ENCODE measurements at regions not wholly inside any gene's neighbourhood (a gene's known extent, or its start where the extent isn't known, plus 50 kb on each side); places are given as distances from the start of the nearest gene placed in this dataset.

DNA sequence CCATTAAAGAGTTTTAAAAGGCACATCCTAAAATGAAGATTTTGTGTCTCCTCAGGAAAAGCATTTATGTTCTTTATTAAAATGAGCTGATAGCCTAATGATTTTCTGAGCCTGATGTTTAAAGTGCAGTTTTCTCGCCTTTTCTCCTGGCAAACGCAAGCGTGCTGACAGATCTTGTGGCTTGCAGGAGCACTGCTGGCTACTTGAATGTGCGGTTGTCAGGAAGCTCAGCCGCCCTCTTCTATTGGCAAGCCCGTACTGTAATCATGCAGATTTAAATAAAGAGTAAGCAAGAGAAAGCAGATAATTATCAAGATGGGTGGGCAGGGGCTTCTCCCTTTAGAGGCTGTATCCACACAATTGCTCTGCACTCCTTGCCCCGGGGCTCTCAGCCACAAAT lies 139.5 kb upstream of the SPHKAP start:
- DNase-seq (ENCODE audit: low read depth in 6 of 9, low spot score in 9 of 9), result no peak
- Histone ChIP-seq H3K27me3 (ENCODE audit: control insufficient read depth in 2 of 2, insufficient read depth in 1 of 2, low read length in 1 of 2) (no peaks in the 10 kb centered on the region), H3K4me1 (ENCODE audit: control insufficient read depth in 2 of 2, insufficient read depth in 2 of 2, low read length in 2 of 2) (no peaks in the 10 kb centered on the region), H3K27ac (ENCODE audit: low read depth in 1 of 2, low read length in 1 of 2) (no peak overlapping the region), H3K36me3 (ENCODE audit: control insufficient read depth in 2 of 2, insufficient read depth in 2 of 2, low read length in 1 of 2) (no peaks in the 10 kb centered on the region), H3K9me3 (ENCODE audit: control insufficient read depth in 2 of 2, insufficient read depth in 1 of 2, low read length in 1 of 2) (peaks cover 0 to 2% of the 10 kb centered on the region in 2 donors), H3K4me3 (ENCODE audit: low read length in 2 of 2) (no peak overlapping the region)
- WGBS, result 95% methylated on average over 7 of the region's 7 CpGs

DNA sequence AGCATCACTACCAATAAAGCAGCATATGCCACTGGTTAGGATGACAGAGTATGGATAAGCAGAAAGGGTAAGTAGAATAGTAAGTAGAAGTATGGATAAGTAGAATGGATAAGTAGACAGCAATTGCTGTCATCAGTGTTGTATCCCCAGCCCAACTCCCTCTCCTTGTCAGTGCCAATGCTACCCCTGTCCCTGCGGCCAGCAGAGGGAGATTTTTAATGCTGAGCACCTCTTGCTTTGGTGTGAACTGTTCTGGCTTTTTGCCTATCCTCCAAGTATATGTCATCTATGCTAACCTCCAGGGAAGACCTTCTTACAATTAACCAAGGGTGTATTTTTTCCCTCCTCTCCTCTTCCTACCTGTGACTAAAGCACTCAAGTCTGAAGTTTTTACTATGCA lies 136.7 kb upstream of the SPHKAP start:
- DNase-seq (ENCODE audit: low read depth in 6 of 9, low spot score in 9 of 9), result no peak
- Histone ChIP-seq H3K4me1 (ENCODE audit: control insufficient read depth in 2 of 2, insufficient read depth in 2 of 2, low read length in 2 of 2) (no peaks in the 10 kb centered on the region), H3K27me3 (ENCODE audit: control insufficient read depth in 2 of 2, insufficient read depth in 1 of 2, low read length in 1 of 2) (no peaks in the 10 kb centered on the region), H3K27ac (ENCODE audit: low read depth in 1 of 2, low read length in 1 of 2) (no peak overlapping the region), H3K9me3 (ENCODE audit: control insufficient read depth in 2 of 2, insufficient read depth in 1 of 2, low read length in 1 of 2) (peaks cover 0 to 2% of the 10 kb centered on the region in 2 donors), H3K36me3 (ENCODE audit: control insufficient read depth in 2 of 2, insufficient read depth in 2 of 2, low read length in 1 of 2) (no peaks in the 10 kb centered on the region), H3K4me3 (ENCODE audit: low read length in 2 of 2) (no peak overlapping the region)
- WGBS, result 51% methylated on average over 1 of the region's 1 CpG

DNA sequence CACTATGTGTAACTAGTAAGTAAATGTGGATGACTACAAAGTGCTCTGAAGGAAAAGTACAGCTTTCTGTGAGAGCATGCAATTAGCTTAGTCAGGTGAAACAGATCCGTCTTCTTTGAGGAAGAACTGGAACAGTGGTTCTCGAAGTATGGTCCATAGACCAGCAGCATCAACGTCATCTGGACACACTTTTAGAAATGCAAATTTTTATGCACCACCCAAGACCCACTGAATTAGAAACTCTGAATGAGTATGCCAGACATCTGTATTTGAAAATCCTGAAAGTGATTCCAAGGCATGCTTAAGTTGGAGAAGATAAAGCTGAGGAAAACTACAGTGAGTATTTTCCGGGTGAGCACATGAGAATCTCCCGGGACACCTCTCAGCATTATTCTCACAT lies 130.7 kb upstream of the SPHKAP start:
- H3K4me1 ChIP-seq (ENCODE audit: control insufficient read depth in 2 of 2, insufficient read depth in 2 of 2, low read length in 2 of 2), result no peaks in the 10 kb centered on the region
- no peak overlapping the region for H3K4me3 ChIP-seq (ENCODE audit: low read length in 2 of 2)
- no peak for DNase-seq (ENCODE audit: low read depth in 6 of 9, low spot score in 9 of 9)
- H3K9me3 ChIP-seq (ENCODE audit: control insufficient read depth in 2 of 2, insufficient read depth in 1 of 2, low read length in 1 of 2), result peaks cover 0 to 3% of the 10 kb centered on the region in 2 donors
- no peaks in the 10 kb centered on the region for H3K36me3 ChIP-seq (ENCODE audit: control insufficient read depth in 2 of 2, insufficient read depth in 2 of 2, low read length in 1 of 2)
- 91% methylated on average over 5 of the region's 5 CpGs for WGBS
- no peaks in the 10 kb centered on the region for H3K27me3 ChIP-seq (ENCODE audit: control insufficient read depth in 2 of 2, insufficient read depth in 1 of 2, low read length in 1 of 2)
- no peak overlapping the region for H3K27ac ChIP-seq (ENCODE audit: low read depth in 1 of 2, low read length in 1 of 2)

DNA sequence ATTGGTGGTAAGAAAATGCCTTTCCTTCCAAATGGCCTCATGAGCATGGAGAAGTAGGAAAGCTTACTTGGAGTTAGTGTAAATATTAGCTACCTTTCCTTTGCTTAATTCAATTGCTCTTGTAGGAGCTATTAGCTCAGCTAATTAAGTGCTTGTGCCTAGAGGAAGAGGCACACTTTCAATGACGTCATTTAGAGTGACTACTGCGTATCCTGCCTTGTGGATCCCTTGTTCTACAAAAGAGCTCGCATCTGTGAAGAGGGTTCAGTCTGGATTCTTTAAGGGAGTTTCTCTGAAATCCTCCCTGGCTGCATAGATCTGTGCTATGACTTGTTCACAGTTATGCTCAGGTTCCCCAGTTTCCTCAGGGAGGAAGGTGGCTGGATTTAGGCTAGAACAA lies 122.5 kb upstream of the SPHKAP start:
- no peak for DNase-seq (ENCODE audit: low read depth in 6 of 9, low spot score in 9 of 9)
- 86% methylated on average over 3 of the region's 3 CpGs for WGBS
- H3K27me3 ChIP-seq (ENCODE audit: control insufficient read depth in 2 of 2, insufficient read depth in 1 of 2, low read length in 1 of 2), result no peaks in the 10 kb centered on the region

DNA sequence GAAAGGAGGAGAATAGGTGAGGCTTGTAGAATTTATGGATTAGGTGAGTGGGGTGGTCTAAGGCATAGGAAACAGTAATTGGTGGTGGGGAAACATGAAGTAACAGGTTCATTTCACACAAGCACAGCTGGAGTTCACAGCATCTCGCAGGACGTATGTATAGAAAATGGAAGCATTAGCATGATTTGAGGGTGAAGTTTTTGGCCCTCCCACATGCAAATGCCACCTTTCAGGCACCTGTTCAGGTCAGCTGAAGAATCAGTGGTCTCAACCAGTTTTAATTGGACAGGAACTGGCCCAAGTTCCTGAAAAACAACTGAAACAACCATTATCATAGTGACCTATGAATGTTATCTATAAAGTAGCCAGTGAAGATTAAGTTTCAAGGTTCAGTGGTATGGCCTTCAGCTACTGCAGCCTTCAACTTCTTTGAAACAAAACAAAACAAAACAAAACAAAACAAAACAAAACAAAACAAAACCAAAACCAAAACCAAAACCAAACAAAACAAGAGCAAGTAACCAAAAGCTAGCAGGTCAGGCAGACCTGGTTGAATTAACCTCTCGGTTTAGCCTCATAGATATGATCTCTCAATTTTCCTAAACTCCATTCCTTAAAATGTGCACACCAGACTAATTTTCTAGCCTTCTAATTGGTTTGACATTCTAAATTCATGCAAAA lies 102.1 kb upstream of the SPHKAP start:
- H3K4me1 ChIP-seq (ENCODE audit: control insufficient read depth in 2 of 2, insufficient read depth in 2 of 2, low read length in 2 of 2), result no peaks in the 10 kb centered on the region
- H3K27ac ChIP-seq (ENCODE audit: low read depth in 1 of 2, low read length in 1 of 2), result no peak overlapping the region
- 91% methylated on average over 3 of the region's 3 CpGs for WGBS
- no peak for DNase-seq (ENCODE audit: low read depth in 6 of 9, low spot score in 9 of 9)
- no peak overlapping the region for H3K4me3 ChIP-seq (ENCODE audit: low read length in 2 of 2)
- H3K27me3 ChIP-seq (ENCODE audit: control insufficient read depth in 2 of 2, insufficient read depth in 1 of 2, low read length in 1 of 2), result no peaks in the 10 kb centered on the region
- no peaks in the 10 kb centered on the region for H3K9me3 ChIP-seq (ENCODE audit: control insufficient read depth in 2 of 2, insufficient read depth in 1 of 2, low read length in 1 of 2)
- no peaks in the 10 kb centered on the region for H3K36me3 ChIP-seq (ENCODE audit: control insufficient read depth in 2 of 2, insufficient read depth in 2 of 2, low read length in 1 of 2)

More for the DNA sequence above, 122.5 kb upstream of the SPHKAP start:
- no peaks in the 10 kb centered on the region for H3K4me1 ChIP-seq (ENCODE audit: control insufficient read depth in 2 of 2, insufficient read depth in 2 of 2, low read length in 2 of 2)
- H3K9me3 ChIP-seq (ENCODE audit: control insufficient read depth in 2 of 2, insufficient read depth in 1 of 2, low read length in 1 of 2), result peaks cover 0 to 9% of the 10 kb centered on the region in 2 donors
- no peak overlapping the region for H3K4me3 ChIP-seq (ENCODE audit: low read length in 2 of 2)
- no peak overlapping the region for H3K27ac ChIP-seq (ENCODE audit: low read depth in 1 of 2, low read length in 1 of 2)
- no peaks in the 10 kb centered on the region for H3K36me3 ChIP-seq (ENCODE audit: control insufficient read depth in 2 of 2, insufficient read depth in 2 of 2, low read length in 1 of 2)

GRCh38 chr2:228282376-228282775 lies 100.9 kb upstream of the SPHKAP start:
- 87% methylated on average over 2 of the region's 2 CpGs for WGBS
- no peak overlapping the region for H3K4me3 ChIP-seq (ENCODE audit: low read length in 2 of 2)
- no peaks in the 10 kb centered on the region for H3K36me3 ChIP-seq (ENCODE audit: control insufficient read depth in 2 of 2, insufficient read depth in 2 of 2, low read length in 1 of 2)
- H3K9me3 ChIP-seq (ENCODE audit: control insufficient read depth in 2 of 2, insufficient read depth in 1 of 2, low read length in 1 of 2), result no peaks in the 10 kb centered on the region
- no peak for DNase-seq (ENCODE audit: low read depth in 6 of 9, low spot score in 9 of 9)
- no peaks in the 10 kb centered on the region for H3K27me3 ChIP-seq (ENCODE audit: control insufficient read depth in 2 of 2, insufficient read depth in 1 of 2, low read length in 1 of 2)
- H3K4me1 ChIP-seq (ENCODE audit: control insufficient read depth in 2 of 2, insufficient read depth in 2 of 2, low read length in 2 of 2), result no peaks in the 10 kb centered on the region
- H3K27ac ChIP-seq (ENCODE audit: low read depth in 1 of 2, low read length in 1 of 2), result no peak overlapping the region

- H3K4me3 ChIP-seq (ENCODE audit: low read length in 2 of 2), result no peak overlapping the region
- no peak overlapping the region for H3K27ac ChIP-seq (ENCODE audit: low read depth in 1 of 2, low read length in 1 of 2)
- no peaks in the 10 kb centered on the region for H3K36me3 ChIP-seq (ENCODE audit: control insufficient read depth in 2 of 2, insufficient read depth in 2 of 2, low read length in 1 of 2)
- WGBS, result 88% methylated on average over 6 of the region's 6 CpGs
- DNase-seq (ENCODE audit: low read depth in 6 of 9, low spot score in 9 of 9), result no peak
- H3K27me3 ChIP-seq (ENCODE audit: control insufficient read depth in 2 of 2, insufficient read depth in 1 of 2, low read length in 1 of 2), result no peaks in the 10 kb centered on the region
- H3K4me1 ChIP-seq (ENCODE audit: control insufficient read depth in 2 of 2, insufficient read depth in 2 of 2, low read length in 2 of 2), result no peaks in the 10 kb centered on the region
- peaks cover 0 to 6% of the 10 kb centered on the region in 2 donors for H3K9me3 ChIP-seq (ENCODE audit: control insufficient read depth in 2 of 2, insufficient read depth in 1 of 2, low read length in 1 of 2)
Observed at GRCh38 chr2:228273159-228273558, 91.7 kb upstream of the SPHKAP start.

GRCh38 chr2:228269351-228269750 lies 87.9 kb upstream of the SPHKAP start:
- Histone ChIP-seq H3K27me3 (ENCODE audit: control insufficient read depth in 2 of 2, insufficient read depth in 1 of 2, low read length in 1 of 2) (no peaks in the 10 kb centered on the region), H3K27ac (ENCODE audit: low read depth in 1 of 2, low read length in 1 of 2) (no peak overlapping the region), H3K36me3 (ENCODE audit: control insufficient read depth in 2 of 2, insufficient read depth in 2 of 2, low read length in 1 of 2) (no peaks in the 10 kb centered on the region), H3K9me3 (ENCODE audit: control insufficient read depth in 2 of 2, insufficient read depth in 1 of 2, low read length in 1 of 2) (peaks cover 0 to 11% of the 10 kb centered on the region in 2 donors), H3K4me1 (ENCODE audit: control insufficient read depth in 2 of 2, insufficient read depth in 2 of 2, low read length in 2 of 2) (no peaks in the 10 kb centered on the region), H3K4me3 (ENCODE audit: low read length in 2 of 2) (no peak overlapping the region)
- 75% methylated on average over 2 of the region's 2 CpGs for WGBS
- no peak for DNase-seq (ENCODE audit: low read depth in 6 of 9, low spot score in 9 of 9)

- 93% methylated on average over 1 of the region's 1 CpG for WGBS
- H3K27ac ChIP-seq (ENCODE audit: low read depth in 1 of 2, low read length in 1 of 2), result no peak overlapping the region
- H3K4me1 ChIP-seq (ENCODE audit: control insufficient read depth in 2 of 2, insufficient read depth in 2 of 2, low read length in 2 of 2), result no peaks in the 10 kb centered on the region
Observed at GRCh38 chr2:228268756-228269155, 87.3 kb upstream of the SPHKAP start.

More at GRCh38 chr2:228268756-228269155, 87.3 kb upstream of the SPHKAP start:
- no peaks in the 10 kb centered on the region for H3K36me3 ChIP-seq (ENCODE audit: control insufficient read depth in 2 of 2, insufficient read depth in 2 of 2, low read length in 1 of 2)
- peaks cover 0 to 8% of the 10 kb centered on the region in 2 donors for H3K9me3 ChIP-seq (ENCODE audit: control insufficient read depth in 2 of 2, insufficient read depth in 1 of 2, low read length in 1 of 2)
- H3K4me3 ChIP-seq (ENCODE audit: low read length in 2 of 2), result no peak overlapping the region
- no peak for DNase-seq (ENCODE audit: low read depth in 6 of 9, low spot score in 9 of 9)
- no peaks in the 10 kb centered on the region for H3K27me3 ChIP-seq (ENCODE audit: control insufficient read depth in 2 of 2, insufficient read depth in 1 of 2, low read length in 1 of 2)
